ENCODE measurements at regions not wholly inside any gene's neighbourhood (a gene's known extent, or its start where the extent isn't known, plus 50 kb on each side); places are given as distances from the start of the nearest gene placed in this dataset.
"Not testable (repeated sequence)": the region's sequence is repeated elsewhere in the genome, so short reads cannot be mapped to it uniquely, and the experiment has no call there.

DNA sequence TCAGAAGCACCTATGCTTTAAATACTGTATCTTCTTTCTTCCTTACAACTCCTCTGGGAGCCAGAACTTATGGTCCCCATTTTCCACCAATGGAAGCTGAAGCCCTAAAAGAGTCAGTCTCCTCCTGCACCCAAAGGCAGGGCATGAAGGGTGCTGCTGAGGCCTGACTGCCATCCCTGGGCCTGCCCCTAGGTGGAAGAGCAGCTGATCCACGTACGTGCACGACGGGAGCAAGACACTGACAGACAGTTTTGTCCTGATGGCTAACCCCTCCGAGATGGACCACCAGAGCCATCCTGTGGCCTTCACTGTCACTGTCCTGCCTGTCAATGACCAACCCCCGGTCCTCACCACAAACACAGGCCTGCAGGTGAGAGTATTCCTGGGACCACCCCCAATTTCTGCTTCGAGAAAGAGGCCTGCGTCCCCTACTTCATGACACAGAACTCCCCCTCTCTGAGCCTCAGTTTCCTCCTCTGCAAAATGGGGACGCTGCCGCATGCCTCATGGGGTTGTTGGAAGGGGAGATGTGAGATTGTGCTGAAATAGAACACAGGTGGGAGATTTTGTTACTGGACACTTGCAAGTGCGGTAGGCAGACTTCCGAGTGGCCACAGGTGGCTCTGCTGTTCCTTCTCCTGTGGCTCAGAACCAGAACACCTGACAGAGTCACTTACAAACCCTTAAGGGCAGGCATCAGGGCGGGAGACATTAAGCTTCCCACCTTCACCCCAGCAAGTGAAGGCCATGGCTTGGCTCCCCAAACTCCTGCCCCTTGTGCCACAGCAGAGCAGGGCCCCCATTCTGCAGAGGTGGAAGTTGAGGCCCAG lies 175.4 kb downstream of the TBC1D2B start:
- no peak for DNase-seq (ENCODE audit: insufficient read length, low spot score)
- TF ChIP-seq, protein P1, sequence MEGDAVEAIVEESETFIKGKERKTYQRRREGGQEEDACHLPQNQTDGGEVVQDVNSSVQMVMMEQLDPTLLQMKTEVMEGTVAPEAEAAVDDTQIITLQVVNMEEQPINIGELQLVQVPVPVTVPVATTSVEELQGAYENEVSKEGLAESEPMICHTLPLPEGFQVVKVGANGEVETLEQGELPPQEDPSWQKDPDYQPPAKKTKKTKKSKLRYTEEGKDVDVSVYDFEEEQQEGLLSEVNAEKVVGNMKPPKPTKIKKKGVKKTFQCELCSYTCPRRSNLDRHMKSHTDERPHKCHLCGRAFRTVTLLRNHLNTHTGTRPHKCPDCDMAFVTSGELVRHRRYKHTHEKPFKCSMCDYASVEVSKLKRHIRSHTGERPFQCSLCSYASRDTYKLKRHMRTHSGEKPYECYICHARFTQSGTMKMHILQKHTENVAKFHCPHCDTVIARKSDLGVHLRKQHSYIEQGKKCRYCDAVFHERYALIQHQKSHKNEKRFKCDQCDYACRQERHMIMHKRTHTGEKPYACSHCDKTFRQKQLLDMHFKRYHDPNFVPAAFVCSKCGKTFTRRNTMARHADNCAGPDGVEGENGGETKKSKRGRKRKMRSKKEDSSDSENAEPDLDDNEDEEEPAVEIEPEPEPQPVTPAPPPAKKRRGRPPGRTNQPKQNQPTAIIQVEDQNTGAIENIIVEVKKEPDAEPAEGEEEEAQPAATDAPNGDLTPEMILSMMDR (IDR thresholded peaks at IDR 0.05; ENCODE audit: insufficient read depth, missing control alignments) = no peak
- FAIRE-seq = no peak

DNA sequence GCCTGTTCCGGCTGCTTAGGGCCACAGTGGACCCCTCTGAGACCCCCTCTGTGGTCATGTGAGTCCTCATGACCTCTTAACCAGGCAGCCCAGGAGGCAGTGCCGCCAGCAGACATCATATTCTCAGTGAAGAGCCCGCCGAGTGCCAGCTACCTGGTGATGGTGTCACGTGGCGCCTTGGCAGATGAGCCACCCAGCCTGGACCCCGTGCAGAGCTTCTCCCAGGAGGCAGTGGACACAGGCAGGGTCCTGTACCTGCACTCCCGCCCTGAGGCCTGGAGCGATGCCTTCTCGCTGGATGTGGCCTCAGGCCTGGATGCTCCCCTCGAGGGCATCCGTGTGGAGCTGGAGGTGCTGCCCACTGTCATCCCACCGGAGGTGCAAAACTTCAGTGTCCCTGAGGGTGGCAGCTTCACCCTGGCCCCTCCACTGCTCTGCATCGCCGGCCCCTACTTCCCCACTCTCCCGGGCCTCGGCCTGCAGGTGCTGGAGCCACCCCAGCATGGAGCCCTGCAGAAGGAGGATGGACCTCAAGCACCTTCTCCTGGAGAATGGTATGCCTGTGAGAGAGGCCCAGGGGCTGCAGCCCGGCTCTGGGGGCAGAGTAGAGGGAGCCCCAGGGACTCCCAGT lies 176.1 kb downstream of the TBC1D2B start:
- DNase-seq (ENCODE audit: insufficient read length, low spot score) (no peak), FAIRE-seq (no peak)
- TF ChIP-seq, protein P1 (IDR thresholded peaks at IDR 0.05; ENCODE audit: insufficient read depth, missing control alignments) = no peak

DNA sequence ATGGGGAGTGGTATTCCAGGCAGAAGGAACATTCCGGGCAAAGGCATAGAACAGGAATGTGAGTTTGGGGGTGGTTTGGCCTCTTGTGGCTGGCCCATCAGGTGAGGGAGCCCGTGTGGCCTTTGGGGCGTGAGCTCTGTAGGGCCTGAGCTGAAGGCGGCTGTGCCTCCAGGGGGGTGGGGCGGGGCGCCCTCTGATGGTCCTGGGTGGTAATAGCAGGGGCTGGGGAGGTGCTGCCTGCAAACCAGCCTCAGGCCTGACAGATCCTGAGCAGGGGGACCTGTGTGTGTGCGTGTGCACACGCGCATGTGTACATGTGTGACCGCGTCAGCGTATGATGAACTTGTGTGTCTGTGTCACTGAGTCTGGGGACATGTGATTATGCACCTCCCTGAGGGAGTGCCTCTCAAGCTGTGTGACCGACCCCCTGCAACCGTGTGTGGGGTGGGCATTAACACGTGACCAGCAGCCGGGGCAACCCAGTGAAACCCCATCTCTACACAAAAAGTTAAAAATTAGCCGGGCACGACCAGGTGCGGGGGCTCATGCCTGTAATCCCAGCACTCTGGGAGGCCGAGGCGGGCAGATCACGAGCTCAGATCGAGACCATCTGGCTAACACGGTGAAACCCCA lies 177.1 kb downstream of the TBC1D2B start:
- FAIRE-seq; DNase-seq (ENCODE audit: insufficient read length, low spot score): not testable (repeated sequence)
- TF ChIP-seq, protein P1 (IDR thresholded peaks at IDR 0.05; ENCODE audit: insufficient read depth, missing control alignments) = peak; percentile 34

DNA sequence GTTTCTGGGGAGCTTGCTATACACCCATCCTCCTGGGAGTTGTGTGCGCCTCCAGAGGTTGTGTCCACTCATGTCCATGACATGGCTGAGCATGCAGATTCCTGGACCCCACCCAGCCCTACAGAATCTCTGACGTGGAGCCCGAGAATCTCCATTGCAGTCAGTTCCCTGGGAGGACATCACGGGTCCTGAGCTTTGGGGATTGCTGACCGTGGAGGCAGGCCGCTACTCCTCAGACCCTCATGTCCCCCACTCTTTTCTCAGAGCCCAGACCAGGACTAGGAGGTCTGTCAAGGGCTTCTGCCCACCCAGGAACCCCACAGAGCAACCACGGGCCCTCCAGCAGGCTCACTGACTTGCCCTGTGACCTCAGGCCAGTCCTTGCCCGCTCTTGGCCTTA lies 177.7 kb downstream of the TBC1D2B start:
- not testable (repeated sequence) for DNase-seq (ENCODE audit: insufficient read length, low spot score); FAIRE-seq

DNA sequence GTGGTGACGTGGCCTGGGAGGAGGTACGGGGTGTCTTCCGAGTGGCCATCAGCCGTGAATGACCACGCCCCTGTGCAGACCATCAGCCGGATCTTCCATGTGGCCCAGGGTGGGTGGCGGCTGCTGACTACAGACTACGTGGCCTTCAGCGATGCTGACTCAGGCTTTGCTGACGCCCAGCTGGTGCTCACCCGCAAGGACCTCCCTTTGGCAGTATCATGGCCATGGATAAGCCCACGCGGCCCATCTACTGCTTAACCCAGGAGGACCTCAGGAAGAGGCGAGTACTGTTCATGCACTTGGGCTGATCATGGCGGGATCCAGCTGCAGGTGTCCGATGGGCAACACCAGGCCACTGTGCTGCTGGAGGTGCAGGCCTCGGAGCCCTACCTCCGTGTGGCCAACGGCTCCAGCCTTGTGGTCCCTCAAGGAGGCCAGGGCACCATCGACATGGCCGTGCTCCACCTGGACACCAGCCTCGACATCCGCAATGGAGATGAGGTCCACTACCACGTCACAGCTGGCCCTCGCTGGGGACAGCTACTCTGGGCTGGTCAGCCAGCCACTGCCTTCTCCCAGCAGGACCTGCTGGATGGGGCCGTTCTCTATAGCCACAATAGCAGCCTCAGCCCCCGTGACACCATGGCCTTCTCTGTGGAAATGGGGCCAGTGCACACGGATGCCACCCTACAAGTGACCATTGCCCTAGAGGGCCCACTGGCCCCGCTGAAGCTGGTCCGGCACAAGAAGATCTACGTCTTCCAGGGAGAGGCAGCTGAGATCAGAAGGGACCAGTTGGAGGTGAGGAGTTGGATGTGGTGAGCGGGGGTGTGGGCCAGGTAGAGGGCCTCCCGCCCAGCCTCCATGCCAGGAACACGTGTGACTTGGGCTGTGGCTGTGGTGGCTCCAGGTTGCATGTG lies 178.4 kb downstream of the TBC1D2B start:
- DNase-seq (ENCODE audit: insufficient read length, low spot score) = no peak
- TF ChIP-seq, protein P1 (IDR thresholded peaks at IDR 0.05; ENCODE audit: insufficient read depth, missing control alignments) = no peak
- FAIRE-seq = no peak

DNA sequence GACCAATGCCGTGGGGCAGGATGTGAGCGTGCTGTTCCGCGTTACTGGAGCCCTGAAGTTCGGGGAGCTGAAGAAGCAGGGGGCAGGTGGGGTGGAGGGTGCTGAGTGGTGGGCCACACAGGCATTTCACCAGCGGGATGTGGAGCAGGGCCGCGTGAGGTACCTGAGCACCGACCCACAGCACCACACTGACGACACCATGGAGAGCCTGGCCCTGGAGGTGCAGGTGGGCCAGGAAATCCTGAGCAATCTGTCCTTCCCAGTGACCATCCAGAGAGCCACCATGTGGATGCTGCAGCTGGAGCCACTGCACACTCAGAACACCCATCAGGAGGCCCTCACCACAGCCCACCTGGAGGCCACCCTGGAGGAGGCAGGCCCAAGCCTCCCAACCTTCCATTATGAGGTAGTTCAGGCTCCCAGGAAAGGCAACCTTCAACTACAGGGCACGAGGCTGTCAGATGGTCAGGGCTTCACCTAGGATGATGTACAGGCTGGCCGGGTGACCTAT lies 179.6 kb downstream of the TBC1D2B start:
- DNase-seq (ENCODE audit: insufficient read length, low spot score) (no peak), FAIRE-seq (no peak)
- TF ChIP-seq, protein P1 (IDR thresholded peaks at IDR 0.05; ENCODE audit: insufficient read depth, missing control alignments) = no peak

DNA sequence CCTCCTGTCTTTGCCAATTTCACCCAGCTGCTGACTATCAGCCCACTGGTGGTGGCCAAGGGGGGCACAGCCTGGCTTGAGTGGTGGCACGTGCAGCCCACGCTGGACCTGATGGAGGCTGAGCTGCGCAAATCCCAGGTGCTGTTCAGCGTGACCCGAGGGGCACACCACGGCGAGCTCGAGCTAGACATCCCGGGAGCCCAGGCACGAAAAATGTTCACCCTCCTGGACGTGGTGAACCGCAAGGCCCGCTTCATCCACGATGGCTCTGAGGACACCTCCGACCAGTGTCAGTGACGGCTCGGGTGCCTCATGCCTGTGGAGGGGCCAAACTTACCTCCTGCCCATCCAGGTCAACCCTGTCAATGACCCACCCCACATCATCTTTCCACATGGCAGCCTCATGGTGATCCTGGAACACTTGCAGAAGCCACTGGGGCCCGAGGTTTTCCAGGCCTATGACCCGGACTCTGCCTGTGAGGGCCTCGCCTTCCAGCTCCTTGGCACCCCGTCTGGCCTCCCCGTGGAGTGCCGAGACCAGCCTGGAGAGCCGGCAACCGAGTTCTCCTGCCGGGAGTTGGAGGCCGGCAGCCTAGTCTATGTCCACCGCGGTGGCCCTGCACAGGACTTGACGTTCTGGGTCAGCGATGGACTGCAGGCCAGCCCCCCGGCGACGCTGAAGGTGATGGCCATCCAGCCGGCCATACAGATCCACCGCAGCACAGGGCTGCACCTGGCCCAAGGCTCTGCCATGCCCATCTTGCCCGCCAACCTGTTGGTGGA lies 180.2 kb downstream of the TBC1D2B start:
- FAIRE-seq; DNase-seq (ENCODE audit: insufficient read length, low spot score): not testable (repeated sequence)

DNA sequence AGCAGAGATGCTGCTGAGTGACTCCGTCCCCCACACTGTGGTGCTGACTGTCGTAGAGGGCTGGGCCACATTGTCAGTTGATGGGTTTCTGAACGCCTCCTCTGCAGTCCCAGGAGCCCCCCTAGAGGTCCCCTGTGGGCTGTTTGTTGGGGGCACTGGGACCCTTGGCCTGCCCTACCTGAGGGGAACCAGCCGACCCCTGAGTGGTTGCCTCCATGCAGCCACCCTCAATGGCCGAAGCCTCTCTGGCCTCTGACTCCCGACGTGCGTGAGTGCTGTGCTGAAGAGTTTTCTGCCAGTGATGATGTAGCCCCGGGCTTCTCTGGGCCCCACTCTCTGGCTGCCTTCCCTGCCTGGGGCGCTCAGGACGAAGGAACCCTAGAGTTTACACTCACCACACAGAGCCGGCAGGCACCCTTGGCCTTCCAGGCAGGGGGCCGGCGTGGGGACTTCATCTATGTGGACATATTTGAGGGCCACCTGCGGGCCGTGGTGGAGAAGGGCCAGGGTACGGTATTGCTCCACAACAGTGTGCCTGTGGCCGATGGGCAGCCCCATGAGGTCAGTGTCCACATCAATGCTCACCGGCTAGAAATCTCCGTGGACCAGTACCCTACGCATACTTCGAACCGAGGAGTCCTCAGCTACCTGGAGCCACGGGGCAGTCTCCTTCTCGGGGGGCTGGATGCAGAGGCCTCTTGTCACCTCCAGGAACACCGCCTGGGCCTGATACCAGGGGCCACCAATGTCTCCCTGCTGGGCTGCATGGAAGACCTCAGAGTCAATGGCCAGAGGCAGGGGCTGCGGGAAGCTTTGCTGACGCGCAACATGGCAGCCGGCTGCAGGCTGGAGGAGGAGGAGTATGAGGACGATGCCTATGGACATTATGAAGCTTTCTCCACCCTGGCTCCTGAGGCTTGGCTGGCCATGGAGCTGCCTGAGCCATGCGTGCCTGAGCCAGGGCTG lies 181.1 kb downstream of the TBC1D2B start:
- not testable (repeated sequence) for FAIRE-seq; DNase-seq (ENCODE audit: insufficient read length, low spot score)

Measured in D721Med (cell line).